WTC11 (cell line): ENCODE measurements at regions not wholly inside any gene's neighbourhood (a gene's known extent, or its start where the extent isn't known, plus 50 kb on each side); places are given as distances from the start of the nearest gene placed in this dataset.

Experiments
- CBFB ChIP-seq: sonication (generic); formaldehyde crosslinking; IDR thresholded peaks from 2 replicates; pipeline ENCODE4 v1.8.1; 2022; ENCODE audit warnings: mild to moderate bottlenecking, low read depth, missing genetic modification reagents
- CTCF ChIP-seq: fragments of 200-600 bp; IDR thresholded peaks from 2 replicates; pipeline ENCODE4 v1.8.0; 2022; ENCODE audit warnings: antibody characterized with exemption

- no peak for TF ChIP-seq CTCF
- TF ChIP-seq CBFB (CRISPR knock-in tag): no peak
Observed at GRCh38 chr9:126114850-126115460, 211.7 kb upstream of the MVB12B start.
